HUES64 (cell line): ENCODE measurements at regions not wholly inside any gene's neighbourhood (a gene's known extent, or its start where the extent isn't known, plus 50 kb on each side); places are given as distances from the start of the nearest gene placed in this dataset.

ENCODE experiments used
- H3K27ac ChIP-seq: 2 replicates; pipeline ENCODE4 v1.7.0; 2013; ENCODE audit warnings: low read depth, low read length, inconsistent platforms
- H3K27me3 ChIP-seq: 2 replicates; pipeline ENCODE4 v1.6.1; 2013; ENCODE audit warnings: mild to moderate bottlenecking, low read length; ENCODE audit not compliant: insufficient read depth
- H3K36me3 ChIP-seq: 2 replicates; pipeline ENCODE4 v1.6.1; 2013; ENCODE audit warnings: mild to moderate bottlenecking, low read length; ENCODE audit not compliant: insufficient read depth
- H3K4me1 ChIP-seq: 2 replicates; pipeline ENCODE4 v1.6.1; 2013; ENCODE audit warnings: mild to moderate bottlenecking, low read length, moderate library complexity; ENCODE audit not compliant: insufficient read depth
- H3K4me3 ChIP-seq: 2 replicates; pipeline ENCODE4 v1.5.1; 2013; ENCODE audit warnings: mild to moderate bottlenecking, low read length, moderate library complexity
- H3K9ac ChIP-seq: 2 replicates; pipeline ENCODE4 v1.6.1; 2013; ENCODE audit warnings: mild to moderate bottlenecking, low read depth, low read length
- H3K9me3 ChIP-seq: 2 replicates; pipeline ENCODE4 v1.6.1; 2013; ENCODE audit warnings: low read depth, low read length; ENCODE audit not compliant: insufficient read depth
- WGBS: fragments of 150-250, 120-280 bp; methylation state at CpG from one replicate; pipeline ENCODE4 v1.1.7; 2013; ENCODE audit warnings: missing lambda C conversion rate; 5-methylcytosine and 5-hydroxymethylcytosine counted together

DNA sequence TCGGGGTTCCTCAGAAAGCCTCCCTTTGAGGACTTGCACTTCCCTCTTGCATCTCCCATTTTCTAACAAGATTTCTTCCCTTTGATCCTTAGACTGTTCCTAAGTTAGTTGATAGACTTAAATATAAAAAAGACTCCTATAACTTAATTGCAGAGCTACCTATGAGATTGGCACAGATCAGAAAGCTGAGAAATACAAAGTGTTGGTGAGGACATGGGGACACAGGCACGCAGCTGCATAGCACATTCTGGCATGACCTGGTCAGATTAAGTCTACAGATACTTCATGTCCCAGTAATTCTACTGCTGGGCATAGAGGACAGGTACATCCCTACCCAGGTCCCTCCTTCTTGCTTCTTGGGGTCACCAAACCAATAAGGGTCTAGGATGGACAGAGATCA is 141.7 kb upstream of the LHX5 start:
- H3K9me3 ChIP-seq, result no peaks in the 10 kb centered on the region
- H3K4me3 ChIP-seq, result no peak overlapping the region
- no peaks in the 10 kb centered on the region for H3K27me3 ChIP-seq
- peaks cover 34% of the 10 kb centered on the region for H3K4me1 ChIP-seq
- H3K36me3 ChIP-seq, result no peaks in the 10 kb centered on the region
- WGBS, result 93% methylated on average over 2 of the region's 2 CpGs
- H3K9ac ChIP-seq, result no peak overlapping the region
- H3K27ac ChIP-seq, result no peak overlapping the region

DNA sequence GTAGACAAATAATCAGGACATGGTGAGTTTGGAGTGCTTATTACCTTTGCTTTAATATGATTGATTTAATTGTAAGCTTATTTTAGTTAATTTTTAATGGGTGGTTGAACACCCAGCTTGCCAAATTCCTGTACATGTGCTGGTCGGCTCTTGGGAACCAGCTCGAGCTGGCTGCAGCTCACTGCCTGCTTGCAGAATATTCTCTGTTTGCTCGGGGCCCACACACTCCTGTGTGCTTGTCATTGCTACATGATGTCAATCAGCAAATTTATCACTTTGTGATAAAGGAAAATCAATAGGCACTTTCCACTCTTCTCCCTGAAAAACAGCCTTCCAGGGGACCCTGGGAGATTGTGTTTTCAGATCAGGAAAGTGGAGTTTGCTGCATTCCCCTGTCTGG is 141.1 kb upstream of the LHX5 start:
- Histone ChIP-seq H3K9ac (no peak overlapping the region), H3K4me3 (no peak overlapping the region), H3K27me3 (no peaks in the 10 kb centered on the region), H3K4me1 (peaks cover 34% of the 10 kb centered on the region), H3K9me3 (no peaks in the 10 kb centered on the region), H3K27ac (no peak overlapping the region), H3K36me3 (no peaks in the 10 kb centered on the region)
- 86% methylated on average over 3 of the region's 3 CpGs for WGBS

DNA sequence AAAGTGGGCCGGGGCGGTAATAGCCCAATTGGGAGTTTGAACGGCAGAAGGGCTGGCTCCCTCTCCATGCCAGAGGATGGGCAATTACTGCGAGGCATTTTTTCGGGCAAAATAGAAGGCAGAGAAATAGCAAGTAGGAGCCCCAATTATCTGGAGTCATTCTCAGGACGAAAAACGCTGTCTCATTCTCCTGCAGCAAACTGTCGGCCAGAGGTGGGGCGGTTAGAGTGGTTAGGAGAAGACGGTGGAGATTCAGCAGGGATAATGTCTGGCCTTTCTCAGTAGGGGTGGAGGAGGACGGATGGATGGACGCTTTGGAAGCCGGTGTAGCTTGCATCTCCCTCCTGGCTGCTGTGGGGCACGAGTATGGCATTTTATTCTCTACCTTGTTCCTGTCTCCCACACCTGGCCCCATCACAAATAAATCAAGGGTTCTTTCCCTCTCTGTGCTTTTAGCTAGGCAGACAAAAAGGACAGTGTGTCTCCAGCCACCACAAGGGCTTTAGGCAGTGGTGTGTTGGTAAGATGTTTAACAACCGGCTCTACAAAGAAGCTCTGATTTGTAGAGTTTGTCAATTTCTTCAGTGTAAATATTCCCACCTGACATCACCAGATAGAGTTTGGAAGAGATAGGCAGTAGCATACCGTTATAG is 140.5 kb upstream of the LHX5 start:
- Histone ChIP-seq H3K27me3 (no peaks in the 10 kb centered on the region), H3K36me3 (no peaks in the 10 kb centered on the region), H3K9me3 (no peaks in the 10 kb centered on the region), H3K27ac (peak overlapping the region; percentile 99; the same call in 1 of the 2 replicates), H3K9ac (peak overlapping the region; percentile 33; the same call in 1 of the 2 replicates), H3K4me1 (peaks cover 34% of the 10 kb centered on the region), H3K4me3 (no peak overlapping the region; the same call in 1 of the 2 replicates)
- 54% methylated on average over 16 of the region's 16 CpGs for WGBS

DNA sequence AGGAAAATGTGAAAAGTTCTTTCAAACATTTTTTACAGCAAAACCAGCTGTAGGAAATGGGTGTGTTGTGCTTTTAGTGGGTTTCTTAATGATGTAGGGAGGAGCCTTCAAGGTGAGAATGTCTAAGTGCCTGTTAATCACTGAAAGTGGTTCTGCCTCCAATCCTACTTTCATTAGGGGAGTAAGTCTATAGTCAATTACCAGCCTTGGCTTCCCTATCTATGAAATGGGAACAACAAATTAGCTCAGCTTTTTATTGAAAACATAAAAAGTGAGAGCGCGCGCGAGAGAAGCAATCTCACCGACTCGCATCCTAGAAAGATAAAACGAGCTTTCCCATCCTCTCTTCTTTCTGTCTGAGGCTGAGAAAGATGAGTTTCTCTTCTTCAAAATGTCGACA is 140.0 kb upstream of the LHX5 start:
- H3K27me3 ChIP-seq, result no peaks in the 10 kb centered on the region
- peak overlapping the region; percentile 55; the same call in 1 of the 2 replicates for H3K4me3 ChIP-seq
- peaks cover 34% of the 10 kb centered on the region for H3K4me1 ChIP-seq
- no peaks in the 10 kb centered on the region for H3K9me3 ChIP-seq
- H3K36me3 ChIP-seq, result no peaks in the 10 kb centered on the region
- H3K9ac ChIP-seq, result peak overlapping the region; percentile 33; the same call in 1 of the 2 replicates
- H3K27ac ChIP-seq, result peak overlapping the region; percentile 99; the same call in 1 of the 2 replicates
- 80% methylated on average over 8 of the region's 8 CpGs for WGBS

DNA sequence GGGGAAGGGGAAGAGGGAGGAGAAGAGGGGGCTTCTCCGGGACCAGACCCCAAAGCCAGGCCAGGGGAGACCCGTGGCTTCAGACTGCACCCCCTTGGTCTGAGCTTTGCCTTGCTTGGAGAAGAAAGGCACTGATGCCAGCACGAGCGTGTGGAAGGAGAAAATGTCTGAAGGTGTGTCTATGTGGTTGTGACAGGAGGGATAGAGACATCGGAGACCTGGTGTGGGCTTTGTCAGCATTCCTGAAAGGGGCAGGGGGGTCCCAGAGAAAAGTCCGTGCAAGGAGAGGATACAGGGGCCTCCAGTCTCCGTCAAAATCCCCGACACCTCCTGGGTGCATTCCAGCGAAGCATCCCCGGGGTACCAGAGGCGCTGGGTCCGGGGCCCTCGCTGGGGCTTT is 139.0 kb upstream of the LHX5 start:
- H3K9ac ChIP-seq, result peak overlapping the region; percentile 82
- H3K36me3 ChIP-seq, result no peaks in the 10 kb centered on the region
- H3K9me3 ChIP-seq, result no peaks in the 10 kb centered on the region
- 4% methylated on average over 13 of the region's 13 CpGs for WGBS
- H3K4me3 ChIP-seq, result peak overlapping the region; percentile 55
- H3K27me3 ChIP-seq, result no peaks in the 10 kb centered on the region
- peaks cover 34% of the 10 kb centered on the region for H3K4me1 ChIP-seq
- peak overlapping the region; percentile 99 for H3K27ac ChIP-seq

DNA sequence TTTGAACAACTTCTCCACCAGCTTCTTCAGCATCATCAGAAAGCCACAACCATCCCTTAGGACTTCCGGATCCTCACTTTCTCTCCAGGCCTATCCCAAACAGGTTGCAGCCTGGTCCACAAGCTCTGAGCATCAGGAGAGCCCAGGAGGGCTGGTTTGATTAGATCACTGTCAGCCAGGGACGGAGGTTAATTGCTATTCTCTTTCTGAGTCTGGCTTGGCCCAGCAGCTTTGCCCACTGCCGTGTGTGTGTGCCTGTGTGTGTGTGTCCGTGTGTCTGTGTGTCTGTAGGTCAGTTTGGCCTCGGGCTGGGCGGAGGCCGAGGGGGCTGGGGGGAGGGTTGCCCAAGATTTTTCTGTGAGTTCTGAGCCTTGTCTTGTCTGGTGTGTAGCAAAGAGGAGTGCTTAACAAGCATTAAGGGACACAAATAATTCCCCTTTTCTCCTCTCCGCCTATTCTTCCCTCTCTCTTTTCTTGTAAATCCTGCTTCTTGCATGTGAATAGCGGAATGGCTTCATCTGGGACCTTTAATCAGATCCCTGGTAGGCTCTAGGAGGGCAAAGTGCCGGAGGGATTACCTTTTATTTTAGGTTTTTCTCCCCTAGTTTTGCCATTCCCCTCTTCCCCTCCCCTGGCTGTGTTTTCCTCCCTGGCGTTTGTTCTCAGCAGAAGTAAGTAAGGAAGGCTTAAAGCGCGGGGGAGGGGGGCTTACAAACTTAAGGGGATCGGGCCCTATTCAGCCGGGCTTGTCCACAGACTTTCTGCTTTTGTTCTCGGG is 138.2 kb upstream of the LHX5 start:
- H3K9ac ChIP-seq, result peak overlapping the region; percentile 82
- 4% methylated on average over 16 of the region's 16 CpGs for WGBS

DNA sequence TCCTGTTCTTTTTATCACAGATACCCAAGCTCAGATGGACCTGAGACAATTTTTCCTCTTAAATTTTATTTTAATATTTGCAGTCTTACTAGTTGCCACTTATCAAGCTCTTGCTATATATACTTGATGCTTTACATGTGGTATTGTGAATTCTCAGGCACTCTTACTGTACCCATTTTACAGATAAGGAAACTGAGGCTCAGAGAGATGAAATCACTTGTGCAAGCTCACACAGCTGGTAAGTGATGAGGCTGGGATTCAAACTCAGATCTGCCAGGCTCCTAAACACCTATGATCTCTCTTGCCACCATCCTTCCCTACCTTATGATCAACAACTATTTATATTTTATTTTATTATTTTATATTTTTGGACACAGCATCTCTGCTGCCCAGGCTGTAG is 133.0 kb upstream of the LHX5 start:
- H3K9me3 ChIP-seq, result no peaks in the 10 kb centered on the region
- no peak overlapping the region for H3K4me3 ChIP-seq
- no peaks in the 10 kb centered on the region; the same call in 1 of the 2 replicates for H3K27me3 ChIP-seq
- no peak overlapping the region for H3K9ac ChIP-seq
- H3K4me1 ChIP-seq, result peaks cover 12% of the 10 kb centered on the region
- H3K27ac ChIP-seq, result no peak overlapping the region
- no peaks in the 10 kb centered on the region for H3K36me3 ChIP-seq

More for the DNA sequence above, 138.2 kb upstream of the LHX5 start:
- H3K4me1 ChIP-seq, result peaks cover 34% of the 10 kb centered on the region
- no peaks in the 10 kb centered on the region for H3K9me3 ChIP-seq
- no peaks in the 10 kb centered on the region for H3K27me3 ChIP-seq
- H3K27ac ChIP-seq, result peak overlapping the region; percentile 99
- H3K4me3 ChIP-seq, result peak overlapping the region; percentile 55
- H3K36me3 ChIP-seq, result no peaks in the 10 kb centered on the region

DNA sequence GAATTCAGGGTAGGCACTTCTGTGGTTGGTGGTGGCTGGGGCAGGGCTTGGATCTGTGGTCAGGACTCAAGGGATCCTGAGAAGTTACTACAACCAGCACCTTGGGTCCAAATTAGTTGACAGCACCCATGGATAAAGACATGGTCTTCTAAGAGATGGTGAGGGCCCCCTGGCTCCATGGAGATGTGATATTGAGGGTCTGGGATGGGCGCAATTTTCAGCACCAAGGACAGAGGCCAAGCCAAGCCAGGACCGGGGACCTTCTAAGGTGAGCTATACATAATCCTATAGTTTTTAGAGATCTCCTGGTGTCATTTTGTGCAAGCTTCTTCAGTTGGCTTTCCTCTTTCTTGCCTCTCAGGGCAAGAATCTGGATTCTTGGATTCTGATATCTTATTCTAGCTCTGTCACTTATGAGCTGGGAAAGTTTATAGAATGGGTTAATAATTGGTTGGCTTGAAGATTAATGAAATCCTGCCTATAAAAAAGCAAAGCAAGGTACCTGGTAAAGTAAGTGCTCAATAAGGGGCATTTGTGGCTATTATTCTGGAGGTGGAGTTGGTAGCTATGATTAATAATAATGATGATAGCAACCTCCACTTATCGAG is 130.1 kb upstream of the LHX5 start:
- 0 out of 2 replicates have a peak, but pooled peaks cover 6% of the 10 kb centered on the region for H3K4me1 ChIP-seq
- H3K27ac ChIP-seq, result no peak overlapping the region
- no peaks in the 10 kb centered on the region for H3K9me3 ChIP-seq
- 14% methylated on average over 2 of the region's 3 CpGs for WGBS
- no peaks in the 10 kb centered on the region for H3K36me3 ChIP-seq
- H3K9ac ChIP-seq, result no peak overlapping the region
- H3K27me3 ChIP-seq, result no peaks in the 10 kb centered on the region; the same call in 1 of the 2 replicates
- no peak overlapping the region for H3K4me3 ChIP-seq

DNA sequence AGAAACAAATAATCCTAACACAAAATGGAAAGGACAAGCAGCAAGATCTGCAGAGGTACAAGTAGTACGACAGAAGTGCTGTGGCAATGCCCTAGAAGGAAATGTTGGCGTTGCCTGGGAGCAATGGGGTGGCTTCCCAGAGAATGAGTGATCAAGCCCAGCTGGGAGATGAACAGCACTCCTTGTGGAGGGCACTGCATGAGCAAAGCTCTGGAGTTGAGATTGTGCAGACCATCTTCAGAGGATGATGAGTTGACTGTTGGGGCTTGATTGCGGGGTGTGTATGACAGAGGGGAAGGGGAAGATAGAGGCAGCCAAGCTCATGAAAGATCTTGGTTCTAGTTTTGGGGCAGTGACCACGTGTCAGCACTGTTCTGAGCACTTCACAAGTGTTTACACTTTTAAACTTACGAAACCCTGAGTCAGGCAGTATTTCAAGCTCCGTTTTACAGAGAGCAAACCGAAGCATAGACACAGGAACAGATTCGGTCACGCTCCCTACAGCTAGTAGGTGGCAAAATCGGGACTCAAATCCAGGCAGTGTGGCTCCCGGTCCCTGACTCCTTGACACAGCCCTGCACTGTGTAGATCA is 127.2 kb upstream of the LHX5 start:
- Histone ChIP-seq H3K27ac (no peak overlapping the region), H3K9ac (no peak overlapping the region), H3K4me1 (0 out of 2 replicates have a peak, but pooled peaks cover 6% of the 10 kb centered on the region), H3K4me3 (no peak overlapping the region), H3K9me3 (no peaks in the 10 kb centered on the region), H3K27me3 (no peaks in the 10 kb centered on the region; the same call in 1 of the 2 replicates), H3K36me3 (no peaks in the 10 kb centered on the region)
- 78% methylated on average over 11 of the region's 11 CpGs for WGBS

DNA sequence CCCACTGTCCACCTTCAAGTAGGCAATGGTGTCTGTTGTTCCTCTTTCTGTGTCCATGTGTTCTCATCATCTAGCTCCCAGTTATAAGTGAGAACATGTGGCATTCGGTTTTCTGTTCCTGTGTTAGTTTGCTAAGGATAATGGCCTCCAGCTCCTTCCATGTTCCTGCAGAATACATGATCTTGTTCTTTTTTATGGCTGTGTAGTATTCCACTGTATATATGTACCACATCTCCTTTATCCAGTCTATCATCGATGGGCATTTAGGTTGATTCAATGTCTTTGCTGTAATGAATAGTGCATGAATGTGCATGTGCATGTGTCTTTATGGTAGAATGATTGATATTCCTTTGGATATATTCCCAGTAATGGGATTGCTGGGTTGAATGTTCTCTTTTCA is 123.3 kb upstream of the LHX5 start:
- Histone ChIP-seq H3K9me3 (no peaks in the 10 kb centered on the region), H3K27me3 (peaks cover 18% of the 10 kb centered on the region), H3K4me3 (no peak overlapping the region), H3K4me1 (peaks cover 12% of the 10 kb centered on the region; the same call in 1 of the 2 replicates), H3K9ac (no peak overlapping the region), H3K27ac (no peak overlapping the region), H3K36me3 (no peaks in the 10 kb centered on the region)
- 93% methylated on average over 1 of the region's 2 CpGs for WGBS
